ENCODE measurements at regions not wholly inside any gene's neighbourhood (a gene's known extent, or its start where the extent isn't known, plus 50 kb on each side); places are given as distances from the start of the nearest gene placed in this dataset.

- TF ChIP-seq GATA3 (IDR thresholded peaks at IDR 0.05; ENCODE audit: low read depth, low read length) (no peak), GATA2 (IDR thresholded peaks at IDR 0.05; ENCODE audit: low read depth, low read length) (no peak)
These were observed 73.6 kb upstream of the COG2 start for GRCh38 chr1:230568676-230569075.

- TF ChIP-seq GATA3 (IDR thresholded peaks at IDR 0.05; ENCODE audit: low read depth, low read length): no peak
- TF ChIP-seq GATA2 (IDR thresholded peaks at IDR 0.05; ENCODE audit: low read depth, low read length): no peak
These were observed 74.3 kb upstream of the COG2 start for GRCh38 chr1:230568008-230568407.

- TF ChIP-seq GATA2 (IDR thresholded peaks at IDR 0.05; ENCODE audit: low read depth, low read length) (no peak), GATA3 (IDR thresholded peaks at IDR 0.05; ENCODE audit: low read depth, low read length) (no peak)
These were observed 75.1 kb upstream of the COG2 start for GRCh38 chr1:230567221-230567575.

GRCh38 chr1:230565141-230565540 lies 77.1 kb upstream of the COG2 start:
- TF ChIP-seq GATA3 (IDR thresholded peaks at IDR 0.05; ENCODE audit: low read depth, low read length) (no peak), GATA2 (IDR thresholded peaks at IDR 0.05; ENCODE audit: low read depth, low read length) (no peak)

- TF ChIP-seq GATA2 (IDR thresholded peaks at IDR 0.05; ENCODE audit: low read depth, low read length): no peak
These were observed 78.7 kb upstream of the COG2 start for GRCh38 chr1:230563591-230563990.

GRCh38 chr1:230561570-230561969 lies 80.7 kb upstream of the COG2 start:
- no peak for TF ChIP-seq GATA3 (IDR thresholded peaks at IDR 0.05; ENCODE audit: low read depth, low read length)
- TF ChIP-seq GATA2 (IDR thresholded peaks at IDR 0.05; ENCODE audit: low read depth, low read length): no peak

- no peak for TF ChIP-seq GATA3 (IDR thresholded peaks at IDR 0.05; ENCODE audit: low read depth, low read length)
- no peak for TF ChIP-seq GATA2 (IDR thresholded peaks at IDR 0.05; ENCODE audit: low read depth, low read length)
These were observed 84.0 kb upstream of the COG2 start for GRCh38 chr1:230558324-230558723.

GRCh38 chr1:230556453-230556852 lies 85.8 kb upstream of the COG2 start:
- TF ChIP-seq GATA2 (IDR thresholded peaks at IDR 0.05; ENCODE audit: low read depth, low read length) (no peak), GATA3 (IDR thresholded peaks at IDR 0.05; ENCODE audit: low read depth, low read length) (no peak)

GRCh38 chr1:230555814-230556213 lies 86.5 kb upstream of the COG2 start:
- TF ChIP-seq GATA3 (IDR thresholded peaks at IDR 0.05; ENCODE audit: low read depth, low read length): no peak
- TF ChIP-seq GATA2 (IDR thresholded peaks at IDR 0.05; ENCODE audit: low read depth, low read length): no peak

GRCh38 chr1:230552880-230553279 lies 89.4 kb upstream of the COG2 start:
- TF ChIP-seq GATA2 (IDR thresholded peaks at IDR 0.05; ENCODE audit: low read depth, low read length) (no peak), GATA3 (IDR thresholded peaks at IDR 0.05; ENCODE audit: low read depth, low read length) (no peak)

- TF ChIP-seq GATA2 (IDR thresholded peaks at IDR 0.05; ENCODE audit: low read depth, low read length): no peak
- no peak for TF ChIP-seq GATA3 (IDR thresholded peaks at IDR 0.05; ENCODE audit: low read depth, low read length)
These were observed 91.9 kb upstream of the COG2 start for GRCh38 chr1:230550428-230550827.

GRCh38 chr1:230549625-230550024 lies 92.7 kb upstream of the COG2 start:
- TF ChIP-seq GATA2 (IDR thresholded peaks at IDR 0.05; ENCODE audit: low read depth, low read length): no peak
- no peak for TF ChIP-seq GATA3 (IDR thresholded peaks at IDR 0.05; ENCODE audit: low read depth, low read length)

GRCh38 chr1:230548997-230549396 lies 93.3 kb upstream of the COG2 start:
- TF ChIP-seq GATA2 (IDR thresholded peaks at IDR 0.05; ENCODE audit: low read depth, low read length) (no peak), GATA3 (IDR thresholded peaks at IDR 0.05; ENCODE audit: low read depth, low read length) (no peak)

GRCh38 chr1:230548357-230548756 lies 93.9 kb upstream of the COG2 start:
- no peak for TF ChIP-seq GATA2 (IDR thresholded peaks at IDR 0.05; ENCODE audit: low read depth, low read length)
- no peak for TF ChIP-seq GATA3 (IDR thresholded peaks at IDR 0.05; ENCODE audit: low read depth, low read length)

- no peak for TF ChIP-seq GATA2 (IDR thresholded peaks at IDR 0.05; ENCODE audit: low read depth, low read length)
- no peak for TF ChIP-seq GATA3 (IDR thresholded peaks at IDR 0.05; ENCODE audit: low read depth, low read length)
These were observed 97.1 kb upstream of the COG2 start for GRCh38 chr1:230545181-230545580.

- TF ChIP-seq GATA2 (IDR thresholded peaks at IDR 0.05; ENCODE audit: low read depth, low read length) (no peak), GATA3 (IDR thresholded peaks at IDR 0.05; ENCODE audit: low read depth, low read length) (no peak)
These were observed 97.5 kb upstream of the COG2 start for GRCh38 chr1:230544758-230545157.

Data from SH-SY5Y (cell line).